H1 (cell line): ENCODE measurements at regions not wholly inside any gene's neighbourhood (a gene's known extent, or its start where the extent isn't known, plus 50 kb on each side); places are given as distances from the start of the nearest gene placed in this dataset.

Experiments used
- CTCF ChIA-PET: fragments of 300-600 bp; sonication (Branson Sonifier 250); formaldehyde crosslinking; loops from one replicate; lab custom pipeline; 2021; ENCODE audit not compliant: partially characterized antibody; lab: Charles Lee
- POLR2A ChIA-PET: fragments of 300-600 bp; sonication (Branson Sonifier 250); formaldehyde crosslinking; loops from one replicate; lab custom pipeline; 2021; ENCODE audit warnings: inconsistent platforms; ENCODE audit not compliant: partially characterized antibody; lab: Charles Lee
- DNase-seq, 2 experiments: peaks; one replicate each; pipeline versions ENCODE4 v3.0.0 to v3.0.0-alpha.2; 2010 to 2022; ENCODE audit warnings: low spot score in 2 of 2, low read depth in 1 of 2, mixed read lengths in 1 of 2
- FAIRE-seq: peaks from 2 replicates; lab custom pipeline; 2011; peaks lifted over from hg19 to GRCh38; lab: Jason Lieb, UNC
- H2AFZ ChIP-seq: 2 replicates; pipeline ENCODE4 v1.8.1; 2012; ENCODE audit warnings: low read length, inconsistent platforms
- H2AK5ac ChIP-seq: 2 replicates; pipeline ENCODE4 v1.6.1; 2013; ENCODE audit warnings: low read depth, low read length
- H2BK120ac ChIP-seq: replicated peaks from 2 replicates; pipeline ENCODE3; 2013; ENCODE audit warnings: low read depth, low read length, inconsistent platforms
- H2BK12ac ChIP-seq: 2 replicates; pipeline ENCODE4 v1.6.1; 2013; ENCODE audit warnings: low read depth, low read length
- H2BK15ac ChIP-seq: 2 replicates; pipeline ENCODE4 v1.6.1; 2013; ENCODE audit warnings: low read length
- H2BK20ac ChIP-seq: 2 replicates; pipeline ENCODE4 v1.6.1; 2013; ENCODE audit warnings: low read length
- H2BK5ac ChIP-seq: 2 replicates; pipeline ENCODE4 v1.6.1; 2013; ENCODE audit warnings: low read depth, low read length
- H3K14ac ChIP-seq: 2 replicates; pipeline ENCODE4 v1.6.1; 2013; ENCODE audit warnings: inconsistent platforms; ENCODE audit not compliant: insufficient read length
- H3K18ac ChIP-seq: 2 replicates; pipeline ENCODE4 v1.6.1; 2013; ENCODE audit warnings: low read length; ENCODE audit errors: extremely low read depth
- H3K23ac ChIP-seq: 2 replicates; pipeline ENCODE4 v1.6.1; 2013; ENCODE audit warnings: inconsistent platforms; ENCODE audit not compliant: insufficient read length
- H3K23me2 ChIP-seq: 2 replicates; pipeline ENCODE4 v1.6.1; 2013; ENCODE audit warnings: low read depth, low read length
- H3K27ac ChIP-seq: 2 replicates; pipeline ENCODE4 v1.6.1; 2011; ENCODE audit warnings: low read depth, low read length, inconsistent platforms
- H3K27me3 ChIP-seq, 4 experiments: replicated peaks in 1 of 4; 1 replicate in 1 of 4; 2 replicates in 3 of 4; pipeline versions ENCODE4 v1.6.1 to v1.8.1; 2011 to 2013; ENCODE audit warnings: low read length in 3 of 4, mild to moderate bottlenecking in 3 of 4, inconsistent platforms in 2 of 4, mixed read lengths in 2 of 4, moderate library complexity in 1 of 4; ENCODE audit not compliant: control insufficient read depth in 3 of 4, insufficient read depth in 3 of 4; ENCODE audit errors: extremely low read depth in 1 of 4
- H3K36me3 ChIP-seq, 4 experiments: 2 replicates each; pipeline versions ENCODE4 v1.6.1 to v1.8.1; 2011 to 2013; ENCODE audit warnings: mild to moderate bottlenecking in 4 of 4, low read length in 3 of 4, moderate library complexity in 2 of 4, control low read depth in 1 of 4, inconsistent platforms in 1 of 4; ENCODE audit not compliant: insufficient read depth in 4 of 4, control insufficient read depth in 2 of 4
- H3K4ac ChIP-seq: replicated peaks from 2 replicates; pipeline ENCODE3; 2013; ENCODE audit warnings: low read length, low read depth, mixed read lengths, inconsistent platforms; ENCODE audit not compliant: insufficient read length
- H3K4me1 ChIP-seq, 4 experiments: replicated peaks in 1 of 4; 1 replicate in 1 of 4; 2 replicates in 3 of 4; pipeline versions ENCODE4 v1.6.1 to v1.8.1; 2011 to 2013; ENCODE audit warnings: low read length in 3 of 4, inconsistent platforms in 2 of 4, mixed read lengths in 1 of 4; ENCODE audit not compliant: insufficient read depth in 4 of 4, control insufficient read depth in 3 of 4
- H3K4me2 ChIP-seq, 2 experiments: 2 replicates each; pipeline versions ENCODE4 v1.6.1 to v1.8.1; 2011 to 2013; ENCODE audit warnings: low read depth in 2 of 2, low read length in 2 of 2, control low read depth in 1 of 2, inconsistent platforms in 1 of 2, mild to moderate bottlenecking in 1 of 2; ENCODE audit not compliant: insufficient read depth in 1 of 2
- H3K4me3 ChIP-seq, 4 experiments: fragments of 200-600, 300-600 bp in 1 of 4; sonication (generic), shearing (Covaris generic), sonication (Bioruptor Twin) in 1 of 4; 2 replicates each; pipeline versions ENCODE4 v1.5.1 to v1.8.1; 2011 to 2016; ENCODE audit warnings: low read length in 4 of 4, low read depth in 3 of 4, control low read depth in 2 of 4, inconsistent platforms in 2 of 4, mild to moderate bottlenecking in 2 of 4, mixed read lengths in 1 of 4, moderate library complexity in 1 of 4; ENCODE audit not compliant: insufficient read depth in 2 of 4; ENCODE audit errors: extremely low read depth in 1 of 4
- H3K56ac ChIP-seq: replicated peaks from 2 replicates; pipeline ENCODE3; 2013; ENCODE audit warnings: low read depth, mild to moderate bottlenecking, mixed read lengths, low read length, inconsistent platforms; ENCODE audit not compliant: insufficient read length
- H3K79me1 ChIP-seq: 2 replicates; pipeline ENCODE4 v1.6.1; 2013; ENCODE audit warnings: low read depth, low read length, control low read depth
- H3K79me2 ChIP-seq, 2 experiments: 2 replicates each; pipeline versions ENCODE4 v1.6.1 to v1.8.1; 2012 to 2013; ENCODE audit warnings: low read length in 2 of 2, mild to moderate bottlenecking in 2 of 2, inconsistent platforms in 1 of 2; ENCODE audit not compliant: insufficient read depth in 2 of 2, control insufficient read depth in 1 of 2
- H3K9ac ChIP-seq, 4 experiments: replicated peaks in 1 of 4; 1 replicate in 1 of 4; 2 replicates in 3 of 4; pipeline versions ENCODE4 v1.6.1 to v1.8.1; 2011 to 2013; ENCODE audit warnings: low read depth in 3 of 4, low read length in 3 of 4, control low read depth in 2 of 4, mild to moderate bottlenecking in 2 of 4, moderate library complexity in 2 of 4, inconsistent platforms in 1 of 4; ENCODE audit errors: extremely low read depth in 1 of 4
- H3K9me3 ChIP-seq, 2 experiments: 2 replicates each; pipeline versions ENCODE4 v1.6.1 to v1.8.1; 2012 to 2013; ENCODE audit warnings: mild to moderate bottlenecking in 2 of 2, moderate library complexity in 2 of 2, control low read depth in 1 of 2, inconsistent platforms in 1 of 2, low read depth in 1 of 2, low read length in 1 of 2, mixed read lengths in 1 of 2; ENCODE audit not compliant: insufficient read depth in 2 of 2
- H4K20me1 ChIP-seq, 2 experiments: replicated peaks in 1 of 2; 2 replicates each; pipeline versions ENCODE3 to v1.8.1; 2011 to 2013; ENCODE audit warnings: inconsistent platforms in 2 of 2, low read length in 2 of 2, mild to moderate bottlenecking in 1 of 2; ENCODE audit not compliant: insufficient read depth in 2 of 2, control insufficient read depth in 1 of 2
- H4K5ac ChIP-seq: 2 replicates; pipeline ENCODE4 v1.6.1; 2013; ENCODE audit warnings: low read length, low read depth, mixed read lengths, inconsistent platforms; ENCODE audit not compliant: insufficient read length
- H4K8ac ChIP-seq: 2 replicates; pipeline ENCODE4 v1.8.0; 2013; ENCODE audit warnings: mild to moderate bottlenecking, moderate library complexity, low read length, inconsistent platforms; ENCODE audit not compliant: insufficient read depth; ENCODE audit errors: extremely low read depth
- H4K91ac ChIP-seq: replicated peaks from 2 replicates; pipeline ENCODE3; 2013; ENCODE audit warnings: low read length, mixed read lengths, inconsistent platforms; ENCODE audit not compliant: insufficient read length
- BRCA1 ChIP-seq: IDR thresholded peaks from 2 replicates; pipeline ENCODE4 v1.6.1; 2012; ENCODE audit warnings: low read depth, low read length, improper control_type of control experiment
- CTCF ChIP-seq, 3 experiments: IDR thresholded peaks; 1 replicate in 2 of 3; 2 replicates in 1 of 3; pipeline versions ENCODE4 v1.5.1 to v1.6.1; 2011; ENCODE audit warnings: low read length in 3 of 3, mild to moderate bottlenecking in 3 of 3, inconsistent platforms in 2 of 3, low read depth in 1 of 3, moderate library complexity in 1 of 3; ENCODE audit not compliant: insufficient read depth in 1 of 3; ENCODE audit errors: control extremely low read depth in 1 of 3
- EZH2 ChIP-seq: fragments of 200-600 bp; sonication (generic); IDR thresholded peaks from 2 replicates; pipeline ENCODE4 v1.7.1; 2012; ENCODE audit warnings: low read depth, mild to moderate bottlenecking, moderate library complexity, low read length, inconsistent platforms; ENCODE audit not compliant: severe bottlenecking
- HDAC2 ChIP-seq, 2 experiments: fragments of 300-600 bp in 1 of 2; sonication (generic) in 1 of 2; IDR thresholded peaks; 2 replicates each; pipeline ENCODE4 v1.6.1; 2011 to 2012; ENCODE audit warnings: low read depth in 2 of 2, low read length in 2 of 2, mild to moderate bottlenecking in 2 of 2, moderate library complexity in 2 of 2, borderline replicate concordance in 1 of 2, inconsistent platforms in 1 of 2
- JUND ChIP-seq: IDR thresholded peaks from 2 replicates; pipeline ENCODE4 v1.6.1; 2011; ENCODE audit warnings: mild to moderate bottlenecking, improper control_type of control experiment, low read length
- RNF2 ChIP-seq: fragments of 200-900, 300-1000 bp; sonication (generic); IDR thresholded peaks from 2 replicates; pipeline ENCODE4 v1.7.1; 2016; ENCODE audit warnings: borderline replicate concordance, low read depth, mild to moderate bottlenecking, antibody characterized with exemption, low read length; ENCODE audit not compliant: poor library complexity, severe bottlenecking; ENCODE audit errors: missing control alignments
- SP2 ChIP-seq: IDR thresholded peaks from 2 replicates; pipeline ENCODE4 v1.6.1; 2012; ENCODE audit warnings: mild to moderate bottlenecking, low read length, inconsistent platforms
- WGBS, 2 experiments: shearing (Covaris generic) in 1 of 2; methylation state at CpG; one replicate each; pipeline versions ENCODE4 v1.1.6 to v1.1.7; 2013 to 2015; ENCODE audit warnings: low lambda C conversion rate in 2 of 2, mixed read lengths in 2 of 2, inconsistent platforms in 1 of 2, low coverage in 1 of 2, missing lambda C conversion rate in 1 of 2; ENCODE audit not compliant: insufficient replicate concordance in 2 of 2, insufficient coverage in 1 of 2, insufficient read length in 1 of 2; ENCODE audit errors: extremely low coverage in 1 of 2, missing lambda C conversion rate in 1 of 2; 5-methylcytosine and 5-hydroxymethylcytosine counted together

DNA sequence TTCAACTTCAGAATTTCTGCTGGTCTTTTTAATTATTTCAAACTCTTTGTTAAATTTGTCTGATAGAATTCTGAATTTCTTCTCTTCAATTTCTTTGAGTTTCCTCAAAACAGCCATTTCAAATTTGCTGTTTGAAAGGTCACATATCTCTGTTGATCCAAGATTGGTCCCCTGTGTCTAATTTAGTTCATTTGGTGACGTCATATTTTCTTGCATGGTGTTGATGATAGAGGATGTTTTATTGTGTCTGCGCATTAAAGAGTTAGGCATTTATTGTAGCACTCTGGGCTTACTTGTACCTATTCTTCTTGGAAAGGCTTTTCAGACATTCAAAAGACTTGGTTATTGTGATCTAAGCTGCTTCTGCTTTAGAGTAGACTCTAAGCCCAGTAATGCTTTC lies 698.4 kb upstream of the LRRTM1 start:
- POLR2A ChIA-PET = no interaction called here
- no peak for TF ChIP-seq SP2
- TF ChIP-seq EZH2 = no peak
- no peak for TF ChIP-seq HDAC2 (IDR thresholded peaks at IDR 0.05; ENCODE audit: borderline replicate concordance in 1 of 2, low read depth in 2 of 2, low read length in 2 of 2)
- TF ChIP-seq JUND = no peak
- no peak for TF ChIP-seq RNF2
- no peak for TF ChIP-seq CTCF (IDR thresholded peaks at IDR 0.05; ENCODE audit: control extremely low read depth in 1 of 3, insufficient read depth in 1 of 3, low read depth in 1 of 3, low read length in 3 of 3)
- TF ChIP-seq BRCA1 = no peak

More for the DNA sequence above, 698.4 kb upstream of the LRRTM1 start:
- Histone ChIP-seq H3K79me1 (no peaks in the 10 kb centered on the region), H3K56ac (no peak overlapping the region), H3K4me3 (no peak overlapping the region), H3K9me3 (0 out of 4 replicates have a peak, but pooled peaks cover 0 to 2% of the 10 kb centered on the region in 2 experiments), H3K23me2 (no peaks in the 10 kb centered on the region), H4K91ac (no peak overlapping the region), H2BK12ac (no peak overlapping the region), H3K4me1 (no peaks in the 10 kb centered on the region), H3K23ac (no peak overlapping the region), H4K20me1 (no peaks in the 10 kb centered on the region), H4K8ac (no peak overlapping the region), H3K27me3 (no peaks in the 10 kb centered on the region), H2BK15ac (no peak overlapping the region), H3K14ac (no peak overlapping the region), H3K79me2 (no peaks in the 10 kb centered on the region), H2AK5ac (no peak overlapping the region), H4K5ac (no peak overlapping the region), H3K18ac (no peak overlapping the region), H3K36me3 (no peaks in the 10 kb centered on the region), H3K4ac (no peak overlapping the region), H2AFZ (no peak overlapping the region), H2BK20ac (no peak overlapping the region), H3K27ac (no peak overlapping the region), H2BK120ac (no peak overlapping the region), H2BK5ac (no peak overlapping the region), H3K4me2 (no peak overlapping the region), H3K9ac (no peak overlapping the region)
- DNase-seq (no peak), FAIRE-seq (no peak)
- 93% methylated on average over 2 of the region's 2 CpGs; no CpG with 5 or more reads in 1 of the 2 experiments for WGBS, 2 experiments
- CTCF ChIA-PET = no interaction called here
